GM23338 (cell line): ENCODE measurements at regions not wholly inside any gene's neighbourhood (a gene's known extent, or its start where the extent isn't known, plus 50 kb on each side); places are given as distances from the start of the nearest gene placed in this dataset.

Source experiments
- CREB1 ChIP-seq: fragments of 250-450 bp; sonication (Bioruptor Pico); IDR thresholded peaks from 2 replicates; pipeline ENCODE4 v1.5.0; 2020; ENCODE audit warnings: low read depth, mild to moderate bottlenecking, moderate library complexity
- CTCF ChIP-seq, 2 experiments: fragments of 200-600 bp in 1 of 2; sonication (generic) in 1 of 2; conservative IDR thresholded peaks; 2 replicates each; pipeline versions ENCODE4 v1.5.1 to v1.6.1; 2016 to 2017; ENCODE audit warnings: antibody characterized with exemption in 2 of 2, low read depth in 2 of 2, mild to moderate bottlenecking in 2 of 2, moderate library complexity in 1 of 2
- ETS1 ChIP-seq: IDR thresholded peaks from 2 replicates; pipeline ENCODE4 v1.6.1; 2016; ENCODE audit warnings: antibody characterized with exemption
- EZH2 ChIP-seq: fragments of 200-600 bp; sonication (generic); IDR thresholded peaks from one replicate; pipeline ENCODE4 v1.8.0; 2017; ENCODE audit warnings: antibody characterized with exemption, mild to moderate bottlenecking, low read depth; ENCODE audit not compliant: unreplicated experiment
- EZH2phosphoT487 ChIP-seq: fragments of 200-600 bp; sonication (generic); IDR thresholded peaks from one replicate; pipeline ENCODE4 v1.8.1; 2018; ENCODE audit warnings: antibody characterized with exemption; ENCODE audit not compliant: unreplicated experiment
- JUNB ChIP-seq: IDR thresholded peaks from one replicate; pipeline ENCODE4 v1.6.1; 2016; ENCODE audit warnings: antibody characterized with exemption; ENCODE audit not compliant: unreplicated experiment
- POLR2AphosphoS5 ChIP-seq: IDR thresholded peaks from 2 replicates; pipeline ENCODE4 v1.6.1; 2016; ENCODE audit warnings: antibody characterized with exemption, low read depth
- REST ChIP-seq: IDR thresholded peaks from one replicate; pipeline ENCODE4 v1.6.1; 2018; ENCODE audit warnings: antibody characterized with exemption; ENCODE audit not compliant: unreplicated experiment
- STAT1 ChIP-seq: IDR thresholded peaks from one replicate; pipeline ENCODE4 v1.6.1; 2016; ENCODE audit warnings: antibody characterized with exemption; ENCODE audit not compliant: unreplicated experiment
- ZNF114 ChIP-seq: fragments of 250-450 bp; sonication (Bioruptor Pico); IDR thresholded peaks from 2 replicates; pipeline ENCODE4 v1.5.0; 2020; ENCODE audit warnings: mild to moderate bottlenecking, moderate library complexity

- TF ChIP-seq CTCF (conservative IDR thresholded peaks at IDR 0.05; ENCODE audit: low read depth in 2 of 2) = no peak
- TF ChIP-seq EZH2 = no peak
- no peak for TF ChIP-seq REST
- TF ChIP-seq EZH2phosphoT487 = no peak
- no peak for TF ChIP-seq POLR2AphosphoS5
- TF ChIP-seq ZNF114 (CRISPR knock-in tag) = no peak
- no peak for TF ChIP-seq JUNB
- no peak for TF ChIP-seq STAT1
- no peak for TF ChIP-seq ETS1
- TF ChIP-seq CREB1 (CRISPR knock-in tag) = no peak
These were observed 1084.6 kb downstream of the UQCRFS1 start for GRCh38 chr19:28128341-28128740.
